Caki2 (cell line): ENCODE measurements at regions not wholly inside any gene's neighbourhood (a gene's known extent, or its start where the extent isn't known, plus 50 kb on each side); places are given as distances from the start of the nearest gene placed in this dataset.
"Not testable (repeated sequence)": the region's sequence is repeated elsewhere in the genome, so short reads cannot be mapped to it uniquely, and the experiment has no call there.

Source experiments
- DNase-seq: peaks from one replicate; pipeline ENCODE4 v3.0.0-alpha.2; 2015; ENCODE audit warnings: low read depth
- in situ Hi-C: cut with HindIII; loops from 2 replicates; pipeline ENCODE4 v1.10.0; 2016; ENCODE audit warnings: low sequenced_read_pairs, low pct_unique_long_range_greater_than_20kb, mixed read lengths

DNA sequence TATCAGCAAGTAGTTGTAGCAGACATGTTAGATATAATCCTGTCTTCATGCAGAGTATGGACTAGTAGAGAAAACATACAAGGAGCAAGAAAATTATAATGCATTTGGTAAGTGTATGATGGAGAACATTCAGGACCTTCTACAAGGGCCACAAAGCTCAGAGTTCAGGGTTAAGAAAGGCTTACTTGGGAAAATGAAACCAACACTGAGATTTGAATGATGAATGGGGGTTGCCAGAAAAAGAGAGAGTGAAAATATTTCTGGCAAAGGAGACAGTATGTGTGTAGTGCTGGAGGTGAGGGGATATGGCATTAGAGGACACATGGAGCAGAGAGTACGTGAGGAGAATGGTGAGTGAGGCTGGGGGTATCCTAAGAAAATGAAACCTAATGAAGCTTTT is 169.8 kb upstream of the STK32A start:
- in situ Hi-C loops = no loop called here
- no peak for DNase-seq

GRCh38 chr5:147068998-147069397 is 165.8 kb upstream of the STK32A start:
- in situ Hi-C loops = no loop called here

DNA sequence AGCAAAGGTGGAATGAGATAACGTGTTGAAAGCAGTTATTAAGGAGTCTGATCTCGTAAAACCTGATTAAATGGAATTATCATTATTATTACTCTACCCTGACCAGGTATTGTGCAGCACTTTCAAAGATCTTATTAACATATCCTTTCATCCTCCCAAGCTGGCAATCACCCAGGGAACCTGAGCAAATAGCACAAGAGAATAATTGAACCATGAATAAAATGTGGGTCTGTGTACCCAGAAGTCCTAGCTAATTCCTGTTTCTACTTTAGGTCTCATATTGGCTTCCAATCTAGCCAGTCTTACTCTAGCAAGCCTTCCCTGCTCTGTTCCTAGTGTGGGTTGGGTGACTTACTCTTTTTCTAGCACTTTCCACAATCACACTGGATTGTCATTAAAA is 162.2 kb upstream of the STK32A start:
- DNase-seq = no peak
- in situ Hi-C loops = no loop called here

More at GRCh38 chr5:147068998-147069397, 165.8 kb upstream of the STK32A start:
- DNase-seq = no peak

DNA sequence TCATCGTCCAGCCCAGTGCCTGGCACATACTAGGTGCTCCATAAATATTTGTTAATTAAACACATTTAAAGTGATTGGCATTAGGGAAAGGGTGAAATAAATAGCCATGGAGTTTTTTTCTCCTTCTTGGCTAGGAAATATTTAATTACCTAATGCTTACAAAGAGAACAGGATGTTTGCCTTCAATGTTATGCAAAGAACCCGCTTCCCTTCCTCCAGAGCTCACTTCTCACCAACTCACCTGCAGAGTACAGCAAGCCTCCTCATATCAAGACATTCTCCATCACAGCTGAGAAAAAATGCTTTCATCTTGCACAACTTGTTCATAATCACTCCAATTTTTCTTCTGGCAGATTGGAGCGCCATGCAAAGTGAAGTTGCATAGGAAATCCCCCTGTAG is 161.7 kb upstream of the STK32A start:
- in situ Hi-C loops = no loop called here
- no peak for DNase-seq

- in situ Hi-C loops = no loop called here
- no peak for DNase-seq
These were observed 159.6 kb upstream of the STK32A start for GRCh38 chr5:147075187-147075586.

DNA sequence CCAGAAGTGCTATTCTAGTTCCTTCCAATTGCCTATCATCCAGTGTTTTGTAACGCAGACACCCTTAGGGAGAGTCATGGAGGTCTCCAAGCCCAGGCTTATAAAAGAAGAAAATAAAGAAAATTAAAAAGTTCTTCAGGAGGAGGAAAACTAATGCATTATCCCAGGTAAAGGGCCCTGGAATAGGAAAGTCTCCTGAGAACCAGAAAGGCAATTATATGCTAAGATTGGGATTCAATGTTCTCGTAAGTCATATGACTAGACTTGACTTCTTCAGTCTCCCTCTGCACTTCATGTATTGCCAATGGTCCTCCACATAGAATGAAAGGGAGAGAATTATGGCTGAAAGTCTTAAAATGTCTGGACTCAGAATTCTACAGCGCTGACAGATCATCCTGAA is 154.4 kb upstream of the STK32A start:
- in situ Hi-C loops = no loop called here
- no peak for DNase-seq

DNA sequence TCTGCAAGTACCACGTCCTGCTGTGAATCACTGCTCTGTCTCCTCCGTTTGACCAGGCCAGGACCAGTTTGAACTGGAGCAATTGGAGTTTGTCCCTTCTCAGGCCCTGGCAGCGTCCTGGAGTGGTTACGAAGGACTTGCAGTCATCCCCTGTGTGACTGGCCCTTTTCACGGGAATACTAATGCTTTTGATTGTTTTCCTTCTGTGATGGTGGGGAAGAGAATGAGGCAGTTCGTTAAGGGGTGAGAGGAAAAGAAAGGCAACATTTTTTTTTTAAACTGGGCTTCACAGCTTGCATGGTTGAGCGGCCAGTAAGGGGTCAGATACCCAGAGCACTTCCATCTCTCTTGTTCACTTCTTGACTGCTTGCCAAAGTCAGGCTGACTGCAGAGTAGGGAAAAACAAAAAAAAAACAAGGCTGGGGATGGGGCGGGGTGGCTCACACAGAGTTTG is 153.5 kb upstream of the STK32A start:
- in situ Hi-C loops = no loop called here
- DNase-seq = no peak

DNA sequence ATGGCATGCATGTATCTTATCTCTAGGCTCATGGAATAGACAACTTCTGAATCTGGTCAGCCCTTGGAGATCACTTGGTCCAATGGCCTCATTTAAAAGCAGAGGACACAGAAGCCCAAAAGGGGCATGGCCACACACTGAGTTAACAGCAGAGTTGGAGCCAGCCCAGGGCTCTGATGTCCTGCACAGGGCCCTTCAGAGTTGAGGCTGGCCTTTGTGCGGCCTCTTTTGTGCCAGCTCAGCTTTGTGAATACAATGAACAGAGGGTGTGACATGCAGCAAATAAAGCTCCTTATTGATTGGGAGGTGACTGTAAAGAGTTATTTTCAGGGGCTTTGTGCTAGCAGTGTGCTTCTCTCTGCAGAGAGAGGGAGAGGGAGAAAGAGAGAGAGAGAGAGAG is 150.1 kb upstream of the STK32A start:
- in situ Hi-C loops = no loop called here
- no peak for DNase-seq

DNA sequence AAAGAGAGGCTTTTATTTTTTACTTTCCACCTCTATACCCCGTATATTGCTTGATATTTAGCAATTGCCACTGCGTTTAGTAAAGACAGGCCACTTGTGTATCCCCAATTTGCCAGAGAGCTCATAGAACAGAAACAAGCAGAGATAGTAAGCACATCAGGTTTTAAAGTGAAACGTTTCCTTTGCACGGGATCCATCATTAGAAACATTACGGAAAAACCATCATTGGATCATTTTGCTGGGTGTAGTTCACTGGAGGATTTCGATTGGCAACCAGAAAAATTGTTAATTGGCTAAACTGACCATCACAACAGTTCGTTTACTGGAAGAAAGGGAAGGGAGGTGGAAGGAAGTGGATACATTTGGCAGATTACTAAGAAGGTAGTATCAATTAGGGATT is 149.4 kb upstream of the STK32A start:
- no peak for DNase-seq
- in situ Hi-C loops = no loop called here

DNA sequence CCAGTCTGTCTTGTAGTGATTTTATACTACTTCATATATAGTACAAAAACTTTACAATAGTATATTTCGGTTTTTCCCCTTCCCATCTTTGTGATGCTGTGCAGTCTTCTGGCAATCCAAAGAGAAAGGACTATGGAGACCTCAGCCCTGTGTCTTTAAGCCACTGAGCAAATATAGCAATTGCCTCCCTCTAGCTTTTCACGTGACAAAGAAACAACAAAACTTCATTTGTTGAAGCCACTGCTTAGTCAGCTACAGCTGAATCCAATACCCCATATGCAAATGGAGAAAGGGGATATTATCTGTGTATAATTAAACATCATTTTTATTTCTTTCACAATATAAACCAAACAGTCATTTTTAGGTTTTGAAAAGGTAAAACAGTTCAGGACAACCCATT is 142.8 kb upstream of the STK32A start:
- in situ Hi-C loops = no loop called here
- no peak for DNase-seq

GRCh38 chr5:147093138-147093537 is 141.7 kb upstream of the STK32A start:
- DNase-seq = no peak
- in situ Hi-C loops = no loop called here

- DNase-seq = no peak
- in situ Hi-C loops = no loop called here
These were observed 139.1 kb upstream of the STK32A start for GRCh38 chr5:147095740-147096139.

- in situ Hi-C loops = no loop called here
- DNase-seq = peak; percentile 2
These were observed 136.5 kb upstream of the STK32A start for GRCh38 chr5:147098233-147098790.

- DNase-seq = no peak
- in situ Hi-C loops = no loop called here
These were observed 133.0 kb upstream of the STK32A start for GRCh38 chr5:147101659-147102369.

GRCh38 chr5:147112899-147113298 is 121.9 kb upstream of the STK32A start:
- no peak for DNase-seq

DNA sequence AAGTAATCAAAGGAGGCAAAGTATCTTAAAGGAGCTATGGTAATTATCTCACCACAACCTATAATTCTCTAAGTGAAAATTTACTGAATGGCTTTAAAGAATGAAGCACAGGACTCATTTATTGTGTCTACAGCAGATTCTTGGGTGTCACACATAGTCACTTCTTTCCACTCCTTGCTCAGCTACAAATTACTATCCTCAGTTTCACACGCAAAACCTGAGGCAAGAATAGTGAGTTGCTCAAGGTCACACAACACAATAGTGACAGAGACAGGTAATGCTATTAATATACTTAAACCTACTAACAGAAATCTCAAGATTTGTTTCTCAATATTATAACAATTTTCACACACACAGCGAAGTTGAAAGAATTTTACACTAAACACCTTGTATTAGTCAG is 120.9 kb upstream of the STK32A start:
- no peak for DNase-seq
- in situ Hi-C loops = no loop called here

More at GRCh38 chr5:147112899-147113298, 121.9 kb upstream of the STK32A start:
- in situ Hi-C loops = no loop called here

DNA sequence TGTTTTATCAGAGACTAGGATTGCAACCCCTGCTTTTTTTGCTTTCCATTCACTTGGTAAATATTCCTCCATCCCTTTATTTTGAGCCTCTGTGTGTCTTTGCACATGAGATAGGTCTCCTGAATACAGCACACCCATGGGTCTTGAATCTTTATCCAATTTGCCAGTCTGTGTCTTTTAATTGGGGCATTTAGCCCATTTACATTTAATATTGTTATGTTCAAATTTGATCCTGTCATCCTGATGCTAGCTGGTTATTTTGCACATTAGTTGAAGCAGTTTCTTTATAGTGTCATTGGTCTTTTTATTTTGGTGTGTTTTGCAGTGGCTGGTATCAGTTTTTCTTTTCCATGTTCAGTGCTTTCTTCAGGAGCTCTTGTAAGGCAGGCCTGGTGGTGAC is 95.1 kb upstream of the STK32A start:
- DNase-seq, in situ Hi-C loops: not testable (repeated sequence)

GRCh38 chr5:147140558-147140957 is 94.3 kb upstream of the STK32A start:
- in situ Hi-C loops = no loop called here
- DNase-seq = no peak

DNA sequence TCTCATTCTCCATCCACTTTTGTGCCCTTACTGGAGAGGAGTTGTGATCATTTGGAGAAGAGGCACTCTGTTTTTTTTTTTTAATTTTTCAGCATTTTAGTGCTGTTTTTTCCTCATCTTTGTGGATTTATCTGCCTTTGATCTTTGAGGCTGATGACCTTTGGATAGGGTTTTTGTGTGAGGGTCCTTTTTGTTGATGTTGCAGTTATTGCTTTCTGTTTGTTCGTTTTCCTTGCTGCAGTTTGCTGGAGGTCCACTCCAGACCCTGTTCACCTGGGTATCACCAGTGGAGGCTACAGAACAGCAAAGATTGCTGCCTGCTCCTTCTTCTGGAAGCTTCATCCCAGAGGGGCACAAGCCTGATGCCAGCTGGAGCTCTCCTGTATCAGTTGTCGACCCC is 93.2 kb upstream of the STK32A start:
- DNase-seq, in situ Hi-C loops: not testable (repeated sequence)

GRCh38 chr5:147143215-147143614 is 91.6 kb upstream of the STK32A start:
- in situ Hi-C loops = no loop called here
- no peak for DNase-seq
